COLO829 (cell line): ENCODE measurements at regions not wholly inside any gene's neighbourhood (a gene's known extent, or its start where the extent isn't known, plus 50 kb on each side); places are given as distances from the start of the nearest gene placed in this dataset.
A peak's percentile ranks its signal among the peaks of the same experiment; 100 is the strongest.

Source experiments
- DNase-seq: peaks from one replicate; pipeline ENCODE4 v3.0.0; 2012; ENCODE audit warnings: low spot score

GRCh38 chr2:144886862-144887261, 366.9 kb upstream of the ZEB2 start:
- DNase-seq: no peak

GRCh38 chr2:144877893-144878292, 358.0 kb upstream of the ZEB2 start:
- DNase-seq: no peak

GRCh38 chr2:144876013-144876412, 356.1 kb upstream of the ZEB2 start:
- no peak for DNase-seq

GRCh38 chr2:144875290-144875969, 355.5 kb upstream of the ZEB2 start:
- DNase-seq: no peak

GRCh38 chr2:144865670-144866069, 345.8 kb upstream of the ZEB2 start:
- no peak for DNase-seq

- no peak for DNase-seq
These were observed 339.8 kb upstream of the ZEB2 start for GRCh38 chr2:144859716-144860115.

- no peak for DNase-seq
These were observed 338.3 kb upstream of the ZEB2 start for GRCh38 chr2:144858211-144858610.

- no peak for DNase-seq
These were observed 334.7 kb upstream of the ZEB2 start for GRCh38 chr2:144854596-144854995.

GRCh38 chr2:144849612-144850011, 329.7 kb upstream of the ZEB2 start:
- DNase-seq: no peak

GRCh38 chr2:144848423-144848822, 328.5 kb upstream of the ZEB2 start:
- no peak for DNase-seq

- no peak for DNase-seq
These were observed 327.6 kb upstream of the ZEB2 start for GRCh38 chr2:144847347-144848080.

- no peak for DNase-seq
These were observed 316.9 kb upstream of the ZEB2 start for GRCh38 chr2:144836635-144837350.

GRCh38 chr2:144835634-144836350, 315.9 kb upstream of the ZEB2 start:
- peak; percentile 21 for DNase-seq

- peak; percentile 57 for DNase-seq
These were observed 315.2 kb upstream of the ZEB2 start for GRCh38 chr2:144834998-144835633.

- DNase-seq: no peak
These were observed 314.4 kb upstream of the ZEB2 start for GRCh38 chr2:144834363-144834762.

- no peak for DNase-seq
These were observed 313.2 kb upstream of the ZEB2 start for GRCh38 chr2:144833075-144833637.

- DNase-seq: no peak
These were observed 312.1 kb upstream of the ZEB2 start for GRCh38 chr2:144832048-144832447.

GRCh38 chr2:144830543-144830942, 310.6 kb upstream of the ZEB2 start:
- no peak for DNase-seq

GRCh38 chr2:144827404-144827803, 307.5 kb upstream of the ZEB2 start:
- no peak for DNase-seq

- no peak for DNase-seq
These were observed 306.2 kb upstream of the ZEB2 start for GRCh38 chr2:144826105-144826504.

GRCh38 chr2:144825331-144826020, 305.6 kb upstream of the ZEB2 start:
- no peak for DNase-seq
